ENCODE measurements at regions not wholly inside any gene's neighbourhood (a gene's known extent, or its start where the extent isn't known, plus 50 kb on each side); places are given as distances from the start of the nearest gene placed in this dataset.

DNA sequence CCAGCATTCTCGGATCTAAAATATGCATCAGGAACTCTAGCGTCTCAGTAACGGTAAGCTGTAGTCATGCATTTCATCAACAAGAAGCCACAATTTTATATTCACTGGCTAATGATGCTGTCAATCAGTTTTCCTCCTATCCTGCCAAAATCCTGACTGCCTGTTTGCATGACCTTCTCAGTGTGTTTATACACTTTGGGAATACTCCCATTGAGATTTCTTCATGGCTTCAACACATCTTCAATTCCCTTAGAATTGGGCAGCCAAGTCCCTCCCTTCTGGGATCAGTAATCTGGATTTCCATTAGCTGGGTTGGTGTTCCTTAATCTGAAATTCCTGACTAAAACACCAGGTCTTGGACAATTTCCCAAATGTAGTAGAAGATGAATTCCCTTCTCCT is 348.9 kb upstream of the DYNLRB2 start:
- TF ChIP-seq, protein P1, sequence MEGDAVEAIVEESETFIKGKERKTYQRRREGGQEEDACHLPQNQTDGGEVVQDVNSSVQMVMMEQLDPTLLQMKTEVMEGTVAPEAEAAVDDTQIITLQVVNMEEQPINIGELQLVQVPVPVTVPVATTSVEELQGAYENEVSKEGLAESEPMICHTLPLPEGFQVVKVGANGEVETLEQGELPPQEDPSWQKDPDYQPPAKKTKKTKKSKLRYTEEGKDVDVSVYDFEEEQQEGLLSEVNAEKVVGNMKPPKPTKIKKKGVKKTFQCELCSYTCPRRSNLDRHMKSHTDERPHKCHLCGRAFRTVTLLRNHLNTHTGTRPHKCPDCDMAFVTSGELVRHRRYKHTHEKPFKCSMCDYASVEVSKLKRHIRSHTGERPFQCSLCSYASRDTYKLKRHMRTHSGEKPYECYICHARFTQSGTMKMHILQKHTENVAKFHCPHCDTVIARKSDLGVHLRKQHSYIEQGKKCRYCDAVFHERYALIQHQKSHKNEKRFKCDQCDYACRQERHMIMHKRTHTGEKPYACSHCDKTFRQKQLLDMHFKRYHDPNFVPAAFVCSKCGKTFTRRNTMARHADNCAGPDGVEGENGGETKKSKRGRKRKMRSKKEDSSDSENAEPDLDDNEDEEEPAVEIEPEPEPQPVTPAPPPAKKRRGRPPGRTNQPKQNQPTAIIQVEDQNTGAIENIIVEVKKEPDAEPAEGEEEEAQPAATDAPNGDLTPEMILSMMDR (IDR thresholded peaks at IDR 0.05): no peak
- no peak for TF ChIP-seq POLR2A (IDR thresholded peaks at IDR 0.05)

Data from lower leg skin (tissue), 3 donors.